ENCODE measurements at regions not wholly inside any gene's neighbourhood (a gene's known extent, or its start where the extent isn't known, plus 50 kb on each side); places are given as distances from the start of the nearest gene placed in this dataset.

- no peak overlapping the region for H3K4me3 ChIP-seq (replicated peaks in 1 of 2; ENCODE audit: low read depth in 2 of 2, low read length in 2 of 2)
- no peak for DNase-seq (ENCODE audit: low read depth in 2 of 2)
- TF ChIP-seq CTCF (IDR thresholded peaks at IDR 0.05; ENCODE audit: low read depth, low read length), result no peak
Measured at GRCh38 chr5:146971401-146971800, 92.8 kb upstream of the PPP2R2B start.

GRCh38 chr5:146986469-146986868 lies 107.9 kb upstream of the PPP2R2B start:
- no peak overlapping the region for H3K4me3 ChIP-seq (replicated peaks in 1 of 2; ENCODE audit: low read depth in 2 of 2, low read length in 2 of 2)
- no peak for DNase-seq (ENCODE audit: low read depth in 2 of 2)
- no peak for TF ChIP-seq CTCF (IDR thresholded peaks at IDR 0.05; ENCODE audit: low read depth, low read length)

GRCh38 chr5:146993876-146994530 lies 115.4 kb upstream of the PPP2R2B start:
- H3K4me3 ChIP-seq (replicated peaks in 1 of 2; ENCODE audit: low read depth in 2 of 2, low read length in 2 of 2), result no peak overlapping the region
- no peak for DNase-seq (ENCODE audit: low read depth in 2 of 2)
- TF ChIP-seq CTCF (IDR thresholded peaks at IDR 0.05; ENCODE audit: low read depth, low read length), result no peak

- no peak overlapping the region for H3K4me3 ChIP-seq (replicated peaks in 1 of 2; ENCODE audit: low read depth in 2 of 2, low read length in 2 of 2)
- no peak for TF ChIP-seq CTCF (IDR thresholded peaks at IDR 0.05; ENCODE audit: low read depth, low read length)
- DNase-seq (ENCODE audit: low read depth in 2 of 2), result no peak
Measured at GRCh38 chr5:146995878-146996277, 117.3 kb upstream of the PPP2R2B start.

GRCh38 chr5:147015405-147015804 lies 136.8 kb upstream of the PPP2R2B start:
- no peak overlapping the region for H3K4me3 ChIP-seq (replicated peaks in 1 of 2; ENCODE audit: low read depth in 2 of 2, low read length in 2 of 2)
- TF ChIP-seq CTCF (IDR thresholded peaks at IDR 0.05; ENCODE audit: low read depth, low read length), result no peak
- no peak for DNase-seq (ENCODE audit: low read depth in 2 of 2)

GRCh38 chr5:147017191-147017590 lies 138.6 kb upstream of the PPP2R2B start:
- DNase-seq (ENCODE audit: low read depth in 2 of 2), result no peak
- no peak overlapping the region for H3K4me3 ChIP-seq (replicated peaks in 1 of 2; ENCODE audit: low read depth in 2 of 2, low read length in 2 of 2)
- no peak for TF ChIP-seq CTCF (IDR thresholded peaks at IDR 0.05; ENCODE audit: low read depth, low read length)

- no peak for TF ChIP-seq CTCF (IDR thresholded peaks at IDR 0.05; ENCODE audit: low read depth, low read length)
- DNase-seq (ENCODE audit: low read depth in 2 of 2), result no peak
- no peak overlapping the region for H3K4me3 ChIP-seq (replicated peaks in 1 of 2; ENCODE audit: low read depth in 2 of 2, low read length in 2 of 2)
Measured at GRCh38 chr5:147017621-147018020, 139.1 kb upstream of the PPP2R2B start.

Measured in cardiac fibroblast (primary cell).